B cell (primary cell): ENCODE measurements at regions not wholly inside any gene's neighbourhood (a gene's known extent, or its start where the extent isn't known, plus 50 kb on each side); places are given as distances from the start of the nearest gene placed in this dataset.

Experiments used
- ATAC-seq: fragments of 200-7000 bp; cut with Tn5 transposase; one replicate; pipeline ENCODE4 v1.10.0; 2021; ENCODE audit warnings: low read depth, mild to moderate bottlenecking, moderate number of reproducible peaks, moderate library complexity
- CTCF ChIA-PET: fragments of 350-600 bp; sonication (Branson Sonifier 250); formaldehyde crosslinking; loops from one replicate; lab custom pipeline; 2021; ENCODE audit warnings: antibody characterized with exemption, inconsistent platforms; lab: Charles Lee
- POLR2A ChIA-PET: fragments of 350-600 bp; sonication (Branson Sonifier 250); formaldehyde crosslinking; loops from one replicate; lab custom pipeline; 2021; ENCODE audit warnings: antibody characterized with exemption; lab: Charles Lee
- DNase-seq: peaks from one replicate; pipeline ENCODE4 v3.0.0; 2013
- H2AFZ ChIP-seq: 2 replicates; pipeline ENCODE4 v1.6.1; 2012; ENCODE audit warnings: mild to moderate bottlenecking, low read depth, low read length; ENCODE audit not compliant: insufficient read depth, poor library complexity, severe bottlenecking
- H3K27ac ChIP-seq, 2 donors: 1 replicate in 1 of 2; 2 replicates in 1 of 2; pipeline ENCODE4 v1.5.1; 2012 to 2013; ENCODE audit warnings: low read length in 2 of 2, mild to moderate bottlenecking in 2 of 2, moderate library complexity in 1 of 2
- H3K27me3 ChIP-seq, 4 experiments: fragments of 200-600 bp in 1 of 4; sonication (generic) in 1 of 4; replicated peaks in 1 of 4; 1 replicate in 2 of 4; 2 replicates in 2 of 4; pipeline versions ENCODE4 v1.6.1 to v1.7.0; 2013 to 2016; ENCODE audit warnings: low read length in 3 of 4, mild to moderate bottlenecking in 2 of 4, mixed read lengths in 1 of 4, moderate library complexity in 1 of 4; ENCODE audit not compliant: insufficient read depth in 4 of 4, control insufficient read depth in 3 of 4; ENCODE audit errors: control extremely low read depth in 1 of 4
- H3K36me3 ChIP-seq, 2 experiments: replicated peaks in 1 of 2; 1 replicate in 1 of 2; 2 replicates in 1 of 2; pipeline versions ENCODE4 v1.6.1 to v1.7.1; 2013; ENCODE audit warnings: low read length in 1 of 2; ENCODE audit not compliant: insufficient read depth in 2 of 2, control insufficient read depth in 1 of 2; ENCODE audit errors: control extremely low read depth in 1 of 2, extremely low read depth in 1 of 2
- H3K4me1 ChIP-seq, 2 donors: fragments of 200-600 bp in 1 of 2; sonication (generic) in 1 of 2; 1 replicate in 1 of 2; 2 replicates in 1 of 2; pipeline versions ENCODE4 v1.5.1 to v1.6.1; 2013 to 2017; ENCODE audit warnings: low read length in 2 of 2; ENCODE audit not compliant: control insufficient read depth in 2 of 2, insufficient read depth in 2 of 2
- H3K4me2 ChIP-seq: replicated peaks from 2 replicates; pipeline ENCODE3; 2012; ENCODE audit warnings: mild to moderate bottlenecking, low read depth, low read length; ENCODE audit not compliant: poor library complexity, severe bottlenecking
- H3K4me3 ChIP-seq, 5 experiments: fragments of 200-600 bp in 1 of 5; sonication (generic) in 1 of 5; 1 replicate in 3 of 5; 2 replicates in 2 of 5; pipeline versions ENCODE4 v1.5.1 to v1.7.0; 2011 to 2016; ENCODE audit warnings: low read length in 4 of 5, mild to moderate bottlenecking in 4 of 5, low read depth in 2 of 5, control low read depth in 1 of 5, moderate library complexity in 1 of 5; ENCODE audit not compliant: insufficient read depth in 1 of 5; ENCODE audit errors: control extremely low read depth in 1 of 5, extremely low read depth in 1 of 5
- H3K79me2 ChIP-seq: fragments of 200-600 bp; sonication (generic); one replicate; pipeline ENCODE4 v1.6.0; 2016; ENCODE audit warnings: low read length; ENCODE audit not compliant: control insufficient read depth, insufficient read depth
- H3K9ac ChIP-seq: fragments of 200-600 bp; sonication (generic); 2 replicates; pipeline ENCODE4 v1.6.1; 2017; ENCODE audit warnings: mild to moderate bottlenecking, low read length, moderate library complexity
- H3K9me3 ChIP-seq, 3 donors: one replicate each; pipeline versions ENCODE4 v1.6.1 to v1.7.1; 2013; ENCODE audit warnings: low read length in 2 of 3; ENCODE audit not compliant: control insufficient read depth in 2 of 3, insufficient read depth in 1 of 3; ENCODE audit errors: control extremely low read depth in 1 of 3
- H4K20me1 ChIP-seq: 2 replicates; pipeline ENCODE4 v1.6.0; 2012; ENCODE audit warnings: mild to moderate bottlenecking, low read length; ENCODE audit not compliant: insufficient read depth, control insufficient read depth, poor library complexity, severe bottlenecking
- H3K27ac Mint-ChIP-seq: one replicate; pipeline ENCODE4 v1.8.0; 2021; ENCODE audit warnings: mixed read lengths
- H3K27me3 Mint-ChIP-seq: one replicate; pipeline ENCODE4 v1.8.0; 2021; ENCODE audit warnings: mixed read lengths
- H3K4me1 Mint-ChIP-seq: one replicate; pipeline ENCODE4 v1.8.0; 2021; ENCODE audit warnings: mixed read lengths
- H3K4me3 Mint-ChIP-seq: one replicate; pipeline ENCODE4 v1.8.0; 2021; ENCODE audit warnings: mixed read lengths
- H3K9me3 Mint-ChIP-seq: one replicate; pipeline ENCODE4 v1.8.0; 2022; ENCODE audit warnings: mixed read lengths; ENCODE audit not compliant: insufficient read depth
- EZH2 ChIP-seq: IDR thresholded peaks from 2 replicates; pipeline ENCODE4 v1.6.1; 2012; ENCODE audit warnings: borderline replicate concordance, low read depth, mild to moderate bottlenecking, moderate library complexity, low read length; ENCODE audit not compliant: insufficient read depth, poor library complexity, severe bottlenecking
- WGBS: methylation state at CpG from one replicate; pipeline ENCODE4 v1.1.5; 2013; ENCODE audit warnings: missing lambda C conversion rate; ENCODE audit not compliant: insufficient coverage; 5-methylcytosine and 5-hydroxymethylcytosine counted together
- intact Hi-C: fragments of 100-400 bp; cut with micrococcal nuclease; formaldehyde crosslinking; loops from one replicate; pipeline ENCODE4 v1.10.0; 2022
- TF ChIP-seq, protein P1 (sequence below): fragments of 200-600 bp; IDR thresholded peaks from one replicate; pipeline ENCODE4 v1.8.0; 2022; ENCODE audit warnings: antibody characterized with exemption, mild to moderate bottlenecking

DNA sequence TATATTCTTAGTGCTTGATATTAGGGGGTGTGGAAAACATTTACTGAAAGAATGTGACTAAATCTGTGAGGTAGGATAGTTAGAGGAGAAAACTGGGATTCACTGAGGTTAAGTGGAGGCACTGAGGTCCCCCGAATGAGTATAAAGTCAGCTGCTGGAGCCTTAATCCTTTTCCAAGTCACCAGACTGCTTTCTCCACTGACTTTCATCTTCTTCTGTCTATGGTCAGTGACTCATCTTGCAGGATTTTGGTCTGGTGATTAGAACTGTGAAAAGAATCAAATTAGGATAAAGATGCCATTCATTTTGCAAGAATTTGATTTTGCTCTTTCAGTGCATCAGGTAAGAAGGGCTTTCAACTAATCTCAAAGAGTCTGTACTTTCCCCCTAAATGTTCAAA, 89.3 kb upstream of the ALDH1A1 start:
- Histone ChIP-seq H3K9ac (no peak overlapping the region), H3K27ac (no peak overlapping the region), H3K27me3 (no peaks in the 10 kb centered on the region), H3K4me1 (no peaks in the 10 kb centered on the region), H2AFZ (no peak overlapping the region), H3K4me3 (no peak overlapping the region), H4K20me1 (no peaks in the 10 kb centered on the region), H3K36me3 (no peaks in the 10 kb centered on the region), H3K79me2 (no peaks in the 10 kb centered on the region), H3K9me3 (no peaks in the 10 kb centered on the region), H3K4me2 (no peak overlapping the region)
- Mint-ChIP-seq H3K27me3 (peaks cover 8% of the 10 kb centered on the region), H3K4me3 (no peak overlapping the region), H3K27ac (no peak overlapping the region), H3K9me3 (no peaks in the 10 kb centered on the region), H3K4me1 (no peaks in the 10 kb centered on the region)
- POLR2A ChIA-PET, result no interaction called here
- CTCF ChIA-PET, result no interaction called here
- no CpG with 5 or more reads among the region's 1 CpG for WGBS
- TF ChIP-seq, protein P1, sequence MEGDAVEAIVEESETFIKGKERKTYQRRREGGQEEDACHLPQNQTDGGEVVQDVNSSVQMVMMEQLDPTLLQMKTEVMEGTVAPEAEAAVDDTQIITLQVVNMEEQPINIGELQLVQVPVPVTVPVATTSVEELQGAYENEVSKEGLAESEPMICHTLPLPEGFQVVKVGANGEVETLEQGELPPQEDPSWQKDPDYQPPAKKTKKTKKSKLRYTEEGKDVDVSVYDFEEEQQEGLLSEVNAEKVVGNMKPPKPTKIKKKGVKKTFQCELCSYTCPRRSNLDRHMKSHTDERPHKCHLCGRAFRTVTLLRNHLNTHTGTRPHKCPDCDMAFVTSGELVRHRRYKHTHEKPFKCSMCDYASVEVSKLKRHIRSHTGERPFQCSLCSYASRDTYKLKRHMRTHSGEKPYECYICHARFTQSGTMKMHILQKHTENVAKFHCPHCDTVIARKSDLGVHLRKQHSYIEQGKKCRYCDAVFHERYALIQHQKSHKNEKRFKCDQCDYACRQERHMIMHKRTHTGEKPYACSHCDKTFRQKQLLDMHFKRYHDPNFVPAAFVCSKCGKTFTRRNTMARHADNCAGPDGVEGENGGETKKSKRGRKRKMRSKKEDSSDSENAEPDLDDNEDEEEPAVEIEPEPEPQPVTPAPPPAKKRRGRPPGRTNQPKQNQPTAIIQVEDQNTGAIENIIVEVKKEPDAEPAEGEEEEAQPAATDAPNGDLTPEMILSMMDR, result no peak
- TF ChIP-seq EZH2, result no peak
- no peak for DNase-seq
- intact Hi-C loops, result no loop called here
- ATAC-seq, result no peak

DNA sequence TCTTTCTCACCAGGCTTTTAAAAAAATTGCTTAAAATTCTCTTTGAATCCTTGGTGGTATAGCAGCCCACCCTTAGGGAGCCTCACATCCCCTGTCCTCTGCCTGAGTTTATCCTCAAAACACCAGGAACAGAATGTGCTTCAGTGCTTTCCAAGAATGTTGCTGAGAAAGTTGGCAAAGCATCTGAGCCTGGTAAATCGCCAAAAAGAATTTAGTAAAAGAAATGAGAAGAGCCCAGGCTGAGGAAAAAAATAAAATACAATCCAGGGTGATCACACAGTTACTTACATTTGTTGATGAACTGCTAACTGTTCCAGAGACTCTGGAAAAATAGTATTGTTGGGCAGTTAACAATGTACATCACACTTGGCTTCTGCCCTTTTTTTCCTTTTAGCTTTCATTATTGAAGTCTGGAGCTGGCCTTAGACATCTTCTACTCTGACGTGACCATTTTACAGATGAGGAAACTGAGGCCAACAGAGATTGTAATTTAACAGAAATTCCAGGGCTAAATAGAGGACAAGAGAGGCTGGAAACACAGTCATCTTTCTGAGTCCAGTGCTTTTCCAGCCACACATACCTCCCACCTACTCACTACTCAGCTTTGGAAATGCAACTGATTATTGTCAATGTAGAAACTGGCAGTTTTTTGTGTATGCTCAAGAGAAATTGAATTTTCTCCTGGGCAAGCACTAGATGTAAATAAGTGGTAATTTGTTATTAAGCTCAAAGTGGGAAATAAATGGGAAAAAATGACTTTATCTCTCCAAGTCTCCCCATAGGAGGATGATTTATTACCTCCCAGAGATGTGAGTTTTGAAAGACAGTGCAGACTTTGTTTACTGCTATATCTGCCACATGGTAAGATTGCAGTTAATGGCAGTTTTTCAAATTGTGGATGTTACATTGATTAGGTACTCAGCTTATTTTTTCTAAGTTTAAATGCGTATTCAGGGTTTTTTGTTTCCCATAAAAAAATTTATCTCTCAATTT, 86.7 kb upstream of the ALDH1A1 start:
- intact Hi-C loops, result no loop called here
- no peak overlapping the region for H3K4me3 Mint-ChIP-seq
- CTCF ChIA-PET, result interaction anchor here (0.7 to 1.0 kb wide), 2 partner anchors 18 to 945 kb away, joined by 3 to 4 read pairs; no protein-coding TSS in a partner anchor

More for the DNA sequence above, 86.7 kb upstream of the ALDH1A1 start:
- H3K4me1 Mint-ChIP-seq, result no peaks in the 10 kb centered on the region
- 90% methylated on average over 2 of the region's 3 CpGs for WGBS
- H3K27ac Mint-ChIP-seq, result no peak overlapping the region
- H4K20me1 ChIP-seq, result no peaks in the 10 kb centered on the region
- no peak overlapping the region for H3K4me2 ChIP-seq
- no peaks in the 10 kb centered on the region for H3K79me2 ChIP-seq
- no peak overlapping the region for H3K4me3 ChIP-seq
- no peak overlapping the region for H2AFZ ChIP-seq
- no peak for ATAC-seq
- H3K27me3 Mint-ChIP-seq, result peaks cover 4% of the 10 kb centered on the region
- no peaks in the 10 kb centered on the region for H3K9me3 Mint-ChIP-seq
- no peaks in the 10 kb centered on the region for H3K27me3 ChIP-seq
- H3K9me3 ChIP-seq, result no peaks in the 10 kb centered on the region
- POLR2A ChIA-PET, result no interaction called here
- no peaks in the 10 kb centered on the region for H3K36me3 ChIP-seq
- no peak overlapping the region for H3K27ac ChIP-seq
- H3K4me1 ChIP-seq, result no peaks in the 10 kb centered on the region
- no peak for TF ChIP-seq EZH2
- TF ChIP-seq, protein P1, result no peak
- H3K9ac ChIP-seq, result no peak overlapping the region
- no peak for DNase-seq
